Upper lobe of left lung (tissue), 4 donors: ENCODE measurements at regions not wholly inside any gene's neighbourhood (a gene's known extent, or its start where the extent isn't known, plus 50 kb on each side); places are given as distances from the start of the nearest gene placed in this dataset.
"Not testable (repeated sequence)": the region's sequence is repeated elsewhere in the genome, so short reads cannot be mapped to it uniquely, and the experiment has no call there.

Source experiments
- EP300 ChIP-seq, 4 donors: sonication (generic); formaldehyde crosslinking; IDR thresholded peaks; one replicate each; pipeline ENCODE4 v1.5.1; 2017; ENCODE audit warnings: antibody characterized with exemption in 4 of 4, control low read depth in 2 of 4
- POLR2A ChIP-seq, 4 donors: fragments of 450-650 bp; IDR thresholded peaks; one replicate each; pipeline ENCODE4 v1.5.1; 2016 to 2017; ENCODE audit warnings: antibody characterized with exemption in 4 of 4, mild to moderate bottlenecking in 2 of 4
- TF ChIP-seq, protein P1 (sequence below), 6 experiments: fragments of 450-650 bp in 4 of 6; fragments of 200-600 bp in 2 of 6; sonication (generic) in 2 of 6; IDR thresholded peaks; one replicate each; pipeline ENCODE4 v1.5.1; 2016 to 2019; ENCODE audit warnings: antibody characterized with exemption in 6 of 6

DNA sequence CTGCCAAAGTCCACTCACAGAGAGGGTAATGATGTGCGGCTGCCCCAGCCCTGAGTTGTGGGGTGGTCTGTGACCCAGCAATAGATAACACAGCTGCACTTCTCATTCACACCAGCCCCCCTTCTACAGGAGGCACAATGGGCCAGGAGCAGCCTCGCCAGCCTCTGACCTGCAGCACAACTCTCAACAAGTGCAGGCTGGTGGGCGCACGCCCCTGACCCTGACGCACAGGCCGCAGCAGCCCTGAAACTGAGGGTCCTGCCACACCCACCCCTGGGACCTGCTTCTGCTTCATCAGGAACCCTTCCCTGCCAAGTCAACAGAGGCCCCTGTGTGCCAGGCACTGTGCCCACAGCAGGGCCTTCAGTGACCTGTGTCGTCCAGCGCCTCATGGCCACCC, 5402.2 kb upstream of the TPTE start:
- TF ChIP-seq, protein P1, sequence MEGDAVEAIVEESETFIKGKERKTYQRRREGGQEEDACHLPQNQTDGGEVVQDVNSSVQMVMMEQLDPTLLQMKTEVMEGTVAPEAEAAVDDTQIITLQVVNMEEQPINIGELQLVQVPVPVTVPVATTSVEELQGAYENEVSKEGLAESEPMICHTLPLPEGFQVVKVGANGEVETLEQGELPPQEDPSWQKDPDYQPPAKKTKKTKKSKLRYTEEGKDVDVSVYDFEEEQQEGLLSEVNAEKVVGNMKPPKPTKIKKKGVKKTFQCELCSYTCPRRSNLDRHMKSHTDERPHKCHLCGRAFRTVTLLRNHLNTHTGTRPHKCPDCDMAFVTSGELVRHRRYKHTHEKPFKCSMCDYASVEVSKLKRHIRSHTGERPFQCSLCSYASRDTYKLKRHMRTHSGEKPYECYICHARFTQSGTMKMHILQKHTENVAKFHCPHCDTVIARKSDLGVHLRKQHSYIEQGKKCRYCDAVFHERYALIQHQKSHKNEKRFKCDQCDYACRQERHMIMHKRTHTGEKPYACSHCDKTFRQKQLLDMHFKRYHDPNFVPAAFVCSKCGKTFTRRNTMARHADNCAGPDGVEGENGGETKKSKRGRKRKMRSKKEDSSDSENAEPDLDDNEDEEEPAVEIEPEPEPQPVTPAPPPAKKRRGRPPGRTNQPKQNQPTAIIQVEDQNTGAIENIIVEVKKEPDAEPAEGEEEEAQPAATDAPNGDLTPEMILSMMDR (IDR thresholded peaks at IDR 0.05): not testable (repeated sequence)
- TF ChIP-seq POLR2A, EP300 (IDR thresholded peaks at IDR 0.05): not testable (repeated sequence)
